ENCODE measurements at regions not wholly inside any gene's neighbourhood (a gene's known extent, or its start where the extent isn't known, plus 50 kb on each side); places are given as distances from the start of the nearest gene placed in this dataset.

DNA sequence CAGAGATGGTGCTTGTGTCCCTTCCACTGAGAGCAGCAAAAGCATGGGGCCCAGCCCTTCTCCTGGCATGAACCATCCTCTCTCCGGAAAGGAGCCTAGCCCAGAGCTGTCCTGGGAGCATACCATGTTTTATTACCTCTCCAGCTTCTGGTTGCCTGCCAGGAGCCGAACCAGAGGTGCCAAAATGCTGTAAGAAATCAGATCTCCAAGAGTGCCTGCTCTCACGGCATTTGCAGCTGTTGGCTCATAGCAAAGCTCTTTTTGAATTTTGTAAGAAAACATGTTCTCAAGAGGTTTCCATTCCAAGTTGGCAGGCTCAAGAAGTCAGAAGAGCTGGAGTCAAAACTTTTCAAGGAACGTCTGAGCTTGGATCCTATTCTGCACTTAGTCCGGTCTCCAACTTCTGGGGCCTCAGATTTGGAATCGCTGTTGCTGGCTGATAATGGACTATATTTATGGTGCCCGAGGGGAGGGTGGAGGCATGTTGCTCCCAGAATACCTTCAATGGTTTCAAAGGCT is 211.7 kb upstream of the MKI67 start (continued):
- TF ChIP-seq USF2 (IDR thresholded peaks at IDR 0.05; ENCODE audit: borderline replicate concordance, low read depth, low read length) (no peak), FOXM1 (IDR thresholded peaks at IDR 0.05; ENCODE audit: low read depth) (no peak), FOXJ3 (CRISPR knock-in tag; IDR thresholded peaks at IDR 0.05) (no peak)
- TF ChIP-seq, protein P1, sequence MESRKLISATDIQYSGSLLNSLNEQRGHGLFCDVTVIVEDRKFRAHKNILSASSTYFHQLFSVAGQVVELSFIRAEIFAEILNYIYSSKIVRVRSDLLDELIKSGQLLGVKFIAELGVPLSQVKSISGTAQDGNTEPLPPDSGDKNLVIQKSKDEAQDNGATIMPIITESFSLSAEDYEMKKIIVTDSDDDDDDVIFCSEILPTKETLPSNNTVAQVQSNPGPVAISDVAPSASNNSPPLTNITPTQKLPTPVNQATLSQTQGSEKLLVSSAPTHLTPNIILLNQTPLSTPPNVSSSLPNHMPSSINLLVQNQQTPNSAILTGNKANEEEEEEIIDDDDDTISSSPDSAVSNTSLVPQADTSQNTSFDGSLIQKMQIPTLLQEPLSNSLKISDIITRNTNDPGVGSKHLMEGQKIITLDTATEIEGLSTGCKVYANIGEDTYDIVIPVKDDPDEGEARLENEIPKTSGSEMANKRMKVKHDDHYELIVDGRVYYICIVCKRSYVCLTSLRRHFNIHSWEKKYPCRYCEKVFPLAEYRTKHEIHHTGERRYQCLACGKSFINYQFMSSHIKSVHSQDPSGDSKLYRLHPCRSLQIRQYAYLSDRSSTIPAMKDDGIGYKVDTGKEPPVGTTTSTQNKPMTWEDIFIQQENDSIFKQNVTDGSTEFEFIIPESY (IDR thresholded peaks at IDR 0.05; ENCODE audit: borderline replicate concordance, low read depth), result no peak
- TF ChIP-seq, protein P2, sequence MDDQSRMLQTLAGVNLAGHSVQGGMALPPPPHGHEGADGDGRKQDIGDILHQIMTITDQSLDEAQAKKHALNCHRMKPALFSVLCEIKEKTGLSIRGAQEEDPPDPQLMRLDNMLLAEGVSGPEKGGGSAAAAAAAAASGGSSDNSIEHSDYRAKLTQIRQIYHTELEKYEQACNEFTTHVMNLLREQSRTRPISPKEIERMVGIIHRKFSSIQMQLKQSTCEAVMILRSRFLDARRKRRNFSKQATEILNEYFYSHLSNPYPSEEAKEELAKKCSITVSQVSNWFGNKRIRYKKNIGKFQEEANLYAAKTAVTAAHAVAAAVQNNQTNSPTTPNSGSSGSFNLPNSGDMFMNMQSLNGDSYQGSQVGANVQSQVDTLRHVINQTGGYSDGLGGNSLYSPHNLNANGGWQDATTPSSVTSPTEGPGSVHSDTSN (IDR thresholded peaks at IDR 0.05), result no peak

- Histone ChIP-seq H3K9ac (no peak overlapping the region), H3K36me3 (replicated peaks in 1 of 2; ENCODE audit: control insufficient read depth in 1 of 2, insufficient read depth in 2 of 2, low read length in 1 of 2) (no peaks in the 10 kb centered on the region), H3K9me3 (no peaks in the 10 kb centered on the region), H3F3A (replicated peaks; ENCODE audit: insufficient read depth) (no peaks in the 10 kb centered on the region), H4K20me1 (ENCODE audit: insufficient read depth) (no peaks in the 10 kb centered on the region), H3K4me2 (no peak overlapping the region), H3K4me3 (ENCODE audit: low read depth in 2 of 2, low read length in 1 of 2) (no peak overlapping the region), H3K9me2 (no peaks in the 10 kb centered on the region), H3K27ac (ENCODE audit: low read depth in 2 of 2, low read length in 1 of 2) (no peak overlapping the region), H3K4me1 (ENCODE audit: control insufficient read depth in 1 of 2, insufficient read depth in 2 of 2, low read depth in 1 of 2, low read length in 1 of 2) (no peaks in the 10 kb centered on the region), H2AFZ (ENCODE audit: low read depth) (no peak overlapping the region), H3K27me3 (ENCODE audit: insufficient read depth) (no peaks in the 10 kb centered on the region), H3K79me2 (ENCODE audit: insufficient read depth) (no peaks in the 10 kb centered on the region)
- POLR2A ChIA-PET, result no interaction called here
- WGBS (ENCODE audit: low lambda C conversion rate), result 16% methylated on average over 3 of the region's 3 CpGs
- TF ChIP-seq SMC3 (IDR thresholded peaks at IDR 0.05; ENCODE audit: low read depth, low read length), result no peak
- no peak for TF ChIP-seq MEF2A (IDR thresholded peaks at IDR 0.05; ENCODE audit: borderline replicate concordance, low read depth)
- TF ChIP-seq REST (IDR thresholded peaks at IDR 0.05; ENCODE audit: low read depth, low read length), result no peak
- TF ChIP-seq RCOR1 (IDR thresholded peaks at IDR 0.05; ENCODE audit: low read length), result no peak
- TF ChIP-seq RFX5 (IDR thresholded peaks at IDR 0.05; ENCODE audit: low read length), result no peak
- TF ChIP-seq TEAD4 (IDR thresholded peaks at IDR 0.05; ENCODE audit: borderline replicate concordance, insufficient read depth), result no peak
- no peak for TF ChIP-seq SIN3A (IDR thresholded peaks at IDR 0.05; ENCODE audit: borderline replicate concordance, low read depth, low read length)
- no peak for TF ChIP-seq MAX (IDR thresholded peaks at IDR 0.05; ENCODE audit: low read depth)
- no peak for TF ChIP-seq JUND (IDR thresholded peaks at IDR 0.05)
- TF ChIP-seq TCF12 (IDR thresholded peaks at IDR 0.05), result no peak
- TF ChIP-seq, protein P2 (IDR thresholded peaks at IDR 0.05), result no peak
- TF ChIP-seq NRF1 (IDR thresholded peaks at IDR 0.05; ENCODE audit: low read depth, low read length), result no peak
- TF ChIP-seq USF2 (IDR thresholded peaks at IDR 0.05; ENCODE audit: borderline replicate concordance, low read depth, low read length), result no peak
- no peak for TF ChIP-seq GATA2 (CRISPR knock-in tag; IDR thresholded peaks at IDR 0.05)
- TF ChIP-seq, protein P3, sequence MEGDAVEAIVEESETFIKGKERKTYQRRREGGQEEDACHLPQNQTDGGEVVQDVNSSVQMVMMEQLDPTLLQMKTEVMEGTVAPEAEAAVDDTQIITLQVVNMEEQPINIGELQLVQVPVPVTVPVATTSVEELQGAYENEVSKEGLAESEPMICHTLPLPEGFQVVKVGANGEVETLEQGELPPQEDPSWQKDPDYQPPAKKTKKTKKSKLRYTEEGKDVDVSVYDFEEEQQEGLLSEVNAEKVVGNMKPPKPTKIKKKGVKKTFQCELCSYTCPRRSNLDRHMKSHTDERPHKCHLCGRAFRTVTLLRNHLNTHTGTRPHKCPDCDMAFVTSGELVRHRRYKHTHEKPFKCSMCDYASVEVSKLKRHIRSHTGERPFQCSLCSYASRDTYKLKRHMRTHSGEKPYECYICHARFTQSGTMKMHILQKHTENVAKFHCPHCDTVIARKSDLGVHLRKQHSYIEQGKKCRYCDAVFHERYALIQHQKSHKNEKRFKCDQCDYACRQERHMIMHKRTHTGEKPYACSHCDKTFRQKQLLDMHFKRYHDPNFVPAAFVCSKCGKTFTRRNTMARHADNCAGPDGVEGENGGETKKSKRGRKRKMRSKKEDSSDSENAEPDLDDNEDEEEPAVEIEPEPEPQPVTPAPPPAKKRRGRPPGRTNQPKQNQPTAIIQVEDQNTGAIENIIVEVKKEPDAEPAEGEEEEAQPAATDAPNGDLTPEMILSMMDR (IDR thresholded peaks at IDR 0.05), result no peak
- CTCF ChIA-PET, result no interaction called here
- DNase-seq, result no peak
Observed at GRCh38 chr10:128338951-128339350, 212.7 kb upstream of the MKI67 start.
